ENCODE measurements at regions not wholly inside any gene's neighbourhood (a gene's known extent, or its start where the extent isn't known, plus 50 kb on each side); places are given as distances from the start of the nearest gene placed in this dataset.

- intact Hi-C loops (cut with micrococcal nuclease; ENCODE audit: unreplicated experiment): no loop called here
- Histone ChIP-seq H3K36me3 (ENCODE audit: insufficient read depth, low read length) (no peaks in the 10 kb centered on the region), H3K4me3 (ENCODE audit: low read depth, low read length, poor library complexity, severe bottlenecking) (no peak overlapping the region), H3K9me3 (ENCODE audit: low read length) (peaks cover 10% of the 10 kb centered on the region), H3K4me2 (ENCODE audit: low read length) (no peak overlapping the region), H3K4me1 (ENCODE audit: insufficient read depth, low read length, poor library complexity, severe bottlenecking) (no peaks in the 10 kb centered on the region), H3K27ac (ENCODE audit: low read depth, low read length, poor library complexity, severe bottlenecking) (no peak overlapping the region), H3K79me2 (ENCODE audit: insufficient read depth, low read depth, low read length) (no peaks in the 10 kb centered on the region), H2AFZ (ENCODE audit: low read length) (no peak overlapping the region), H3K9me2 (ENCODE audit: insufficient read depth, low read length) (no peaks in the 10 kb centered on the region), H4K20me1 (ENCODE audit: insufficient read depth, low read length) (no peaks in the 10 kb centered on the region)
- no TSS peak for BruUV-seq (replicated peaks)
- POLR2A ChIA-PET: no interaction called here
- no peak for TF ChIP-seq CTCF (conservative IDR thresholded peaks at IDR 0.05; ENCODE audit: low read length)
- TF ChIP-seq EZH2phosphoT487 (IDR thresholded peaks at IDR 0.05; ENCODE audit: borderline replicate concordance, low read depth, low read length): no peak
- CTCF ChIA-PET (ENCODE audit: unreplicated experiment): no interaction called here
- DNase-seq (ENCODE audit: low spot score): no peak
Observed at GRCh38 chr15:69692342-69692741, 239.7 kb downstream of the RPLP1 start.

GRCh38 chr15:69693059-69693458 lies 240.4 kb downstream of the RPLP1 start:
- TF ChIP-seq EZH2phosphoT487 (IDR thresholded peaks at IDR 0.05; ENCODE audit: borderline replicate concordance, low read depth, low read length) (no peak), CTCF (conservative IDR thresholded peaks at IDR 0.05; ENCODE audit: low read length) (no peak)
- intact Hi-C loops (cut with micrococcal nuclease; ENCODE audit: unreplicated experiment): no loop called here
- H3K4me3 ChIP-seq (ENCODE audit: low read depth, low read length, poor library complexity, severe bottlenecking): no peak overlapping the region
- ChIA-PET POLR2A (interaction anchor here (0.9 kb wide), 1 partner anchor 23 kb away, joined by 3 read pairs; no protein-coding TSS in a partner anchor), CTCF (ENCODE audit: unreplicated experiment) (no interaction called here)
- H2AFZ ChIP-seq (ENCODE audit: low read length): no peak overlapping the region
- no TSS peak for BruUV-seq (replicated peaks)
- H3K9me3 ChIP-seq (ENCODE audit: low read length): peaks cover 10% of the 10 kb centered on the region
- H3K79me2 ChIP-seq (ENCODE audit: insufficient read depth, low read depth, low read length): no peaks in the 10 kb centered on the region
- H3K9me2 ChIP-seq (ENCODE audit: insufficient read depth, low read length): no peaks in the 10 kb centered on the region
- H3K27ac ChIP-seq (ENCODE audit: low read depth, low read length, poor library complexity, severe bottlenecking): no peak overlapping the region
- no peak overlapping the region for H3K4me2 ChIP-seq (ENCODE audit: low read length)
- DNase-seq (ENCODE audit: low spot score): no peak
- H3K4me1 ChIP-seq (ENCODE audit: insufficient read depth, low read length, poor library complexity, severe bottlenecking): no peaks in the 10 kb centered on the region
- no peaks in the 10 kb centered on the region for H4K20me1 ChIP-seq (ENCODE audit: insufficient read depth, low read length)
- H3K36me3 ChIP-seq (ENCODE audit: insufficient read depth, low read length): no peaks in the 10 kb centered on the region

- Histone ChIP-seq H3K9me3 (ENCODE audit: low read length) (no peaks in the 10 kb centered on the region), H4K20me1 (ENCODE audit: insufficient read depth, low read length) (no peaks in the 10 kb centered on the region), H3K36me3 (ENCODE audit: insufficient read depth, low read length) (no peaks in the 10 kb centered on the region), H3K4me2 (ENCODE audit: low read length) (no peak overlapping the region), H2AFZ (ENCODE audit: low read length) (no peak overlapping the region), H3K4me3 (ENCODE audit: low read depth, low read length, poor library complexity, severe bottlenecking) (no peak overlapping the region), H3K27ac (ENCODE audit: low read depth, low read length, poor library complexity, severe bottlenecking) (no peak overlapping the region), H3K9me2 (ENCODE audit: insufficient read depth, low read length) (no peaks in the 10 kb centered on the region), H3K4me1 (ENCODE audit: insufficient read depth, low read length, poor library complexity, severe bottlenecking) (no peaks in the 10 kb centered on the region), H3K79me2 (ENCODE audit: insufficient read depth, low read depth, low read length) (no peaks in the 10 kb centered on the region)
- intact Hi-C loops (cut with micrococcal nuclease; ENCODE audit: unreplicated experiment): no loop called here
- no TSS peak for BruUV-seq (replicated peaks)
- no peak for DNase-seq (ENCODE audit: low spot score)
- ChIA-PET POLR2A (no interaction called here), CTCF (ENCODE audit: unreplicated experiment) (no interaction called here)
- no peak for TF ChIP-seq CTCF (conservative IDR thresholded peaks at IDR 0.05; ENCODE audit: low read length)
- no peak for TF ChIP-seq EZH2phosphoT487 (IDR thresholded peaks at IDR 0.05; ENCODE audit: borderline replicate concordance, low read depth, low read length)
Observed at GRCh38 chr15:69696946-69697345, 244.3 kb downstream of the RPLP1 start.
